Hematopoietic multipotent progenitor cell treated with erythropoietin and hydrocortisone succinate and interleukin-3 and kit ligand, for 4 days (in vitro differentiated cells): ENCODE measurements at regions not wholly inside any gene's neighbourhood (a gene's known extent, or its start where the extent isn't known, plus 50 kb on each side); places are given as distances from the start of the nearest gene placed in this dataset.
"Not testable (repeated sequence)": the region's sequence is repeated elsewhere in the genome, so short reads cannot be mapped to it uniquely, and the experiment has no call there.

Experiments
- DNase-seq: peaks from one replicate; pipeline ENCODE4 v3.0.0-alpha.2; 2015

DNA sequence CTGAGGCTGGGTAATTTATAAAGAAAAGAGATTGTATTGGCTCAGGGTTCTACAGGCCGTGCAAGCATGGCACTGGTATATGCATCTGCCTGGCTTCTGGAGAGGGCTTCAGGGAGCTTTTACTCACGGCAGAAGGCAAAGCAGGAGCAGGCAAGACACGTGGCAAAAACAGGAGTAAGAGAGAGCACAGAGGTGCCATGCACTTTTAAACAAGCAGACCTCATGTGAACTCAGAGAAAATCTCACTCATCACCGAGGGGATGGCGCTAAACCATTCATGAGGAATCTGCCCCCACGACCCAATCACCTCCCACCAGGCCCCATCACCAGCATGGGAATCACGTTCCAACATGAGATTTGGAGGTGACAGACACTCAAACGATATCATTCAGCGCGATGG lies 400.7 kb upstream of the RUNX1 start:
- DNase-seq = no peak

DNA sequence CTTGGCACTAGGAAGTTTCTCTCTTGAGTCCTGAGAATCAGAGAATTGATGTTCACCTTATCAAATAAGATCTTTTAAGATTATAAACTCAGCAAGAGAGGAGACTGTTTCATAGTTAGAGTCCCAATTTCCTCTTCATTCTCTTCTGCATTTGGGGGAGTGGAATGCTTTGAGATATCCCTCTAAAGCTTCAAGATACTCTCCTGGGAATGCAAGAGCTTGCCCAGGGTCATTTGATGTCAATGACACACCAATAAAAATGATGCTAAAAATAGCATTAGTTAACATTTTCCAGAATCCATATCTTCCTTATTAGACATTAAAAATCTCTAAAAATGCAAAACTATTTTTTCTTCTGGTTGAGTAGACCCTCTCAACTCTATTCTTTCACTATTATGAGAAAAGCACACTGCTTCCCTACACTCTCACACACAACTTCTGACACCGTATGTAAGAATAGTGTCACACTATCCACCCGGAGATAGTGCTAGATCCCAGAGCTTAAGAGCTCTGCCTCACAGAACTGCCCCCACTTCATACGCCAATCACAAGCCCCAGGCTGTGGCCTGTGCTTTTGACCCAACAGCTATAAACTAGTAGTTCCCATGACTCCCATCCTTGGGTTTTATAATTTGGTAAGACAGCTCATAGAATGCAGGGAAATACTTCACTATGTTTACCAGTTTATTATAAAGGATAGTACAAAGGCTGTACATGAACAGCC lies 399.9 kb upstream of the RUNX1 start:
- no peak for DNase-seq

DNA sequence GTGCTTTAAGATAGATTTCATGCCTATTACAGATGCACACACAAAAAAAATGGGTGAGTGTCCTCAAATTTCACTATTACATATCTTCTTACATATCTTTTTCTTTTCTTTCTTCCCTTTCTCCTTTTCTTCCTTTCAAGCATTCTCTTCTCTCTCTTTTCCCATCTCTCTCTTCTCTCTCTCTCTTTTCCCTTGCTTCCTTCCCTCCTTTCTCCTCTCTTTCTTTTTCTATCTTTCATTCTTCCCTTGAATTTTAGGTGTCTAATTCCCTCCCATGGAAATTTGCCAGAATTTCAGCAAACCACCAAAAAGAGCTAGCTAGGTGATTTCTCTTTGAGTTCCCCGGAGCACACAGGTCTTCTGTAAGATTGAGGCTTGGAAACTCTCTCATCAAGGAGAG lies 395.3 kb upstream of the RUNX1 start:
- DNase-seq = no peak

DNA sequence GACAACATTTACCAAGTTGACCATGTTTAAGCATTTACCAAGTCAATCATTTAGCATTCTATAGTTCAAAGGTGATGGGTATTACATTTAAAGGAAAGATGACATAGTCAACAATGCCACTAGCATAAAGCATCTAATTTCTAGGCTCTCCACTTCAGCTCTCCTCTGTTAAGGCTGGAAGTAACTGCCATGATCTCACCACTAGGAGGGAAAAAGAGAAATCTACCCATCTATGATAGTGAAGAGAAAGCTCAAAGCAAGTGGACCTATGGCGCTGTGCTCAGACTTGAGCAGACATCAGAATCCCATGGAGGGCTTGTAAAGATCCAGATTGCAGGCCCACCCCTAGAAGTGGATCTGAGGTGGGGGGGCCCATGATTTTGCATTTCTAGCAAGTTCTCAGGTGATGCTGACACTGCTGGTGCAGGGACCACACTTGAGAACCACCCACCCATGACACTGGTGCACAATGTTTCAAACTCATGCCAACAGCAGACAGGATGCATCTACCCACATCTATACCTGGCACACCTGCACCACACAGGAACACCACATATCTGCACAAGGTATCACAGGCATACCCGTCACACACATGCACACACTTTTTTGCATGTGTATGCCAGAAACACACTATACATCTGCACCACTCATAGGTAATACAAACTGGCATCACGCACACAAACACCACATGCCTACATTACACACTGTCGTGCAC lies 392.9 kb upstream of the RUNX1 start:
- DNase-seq = no peak

DNA sequence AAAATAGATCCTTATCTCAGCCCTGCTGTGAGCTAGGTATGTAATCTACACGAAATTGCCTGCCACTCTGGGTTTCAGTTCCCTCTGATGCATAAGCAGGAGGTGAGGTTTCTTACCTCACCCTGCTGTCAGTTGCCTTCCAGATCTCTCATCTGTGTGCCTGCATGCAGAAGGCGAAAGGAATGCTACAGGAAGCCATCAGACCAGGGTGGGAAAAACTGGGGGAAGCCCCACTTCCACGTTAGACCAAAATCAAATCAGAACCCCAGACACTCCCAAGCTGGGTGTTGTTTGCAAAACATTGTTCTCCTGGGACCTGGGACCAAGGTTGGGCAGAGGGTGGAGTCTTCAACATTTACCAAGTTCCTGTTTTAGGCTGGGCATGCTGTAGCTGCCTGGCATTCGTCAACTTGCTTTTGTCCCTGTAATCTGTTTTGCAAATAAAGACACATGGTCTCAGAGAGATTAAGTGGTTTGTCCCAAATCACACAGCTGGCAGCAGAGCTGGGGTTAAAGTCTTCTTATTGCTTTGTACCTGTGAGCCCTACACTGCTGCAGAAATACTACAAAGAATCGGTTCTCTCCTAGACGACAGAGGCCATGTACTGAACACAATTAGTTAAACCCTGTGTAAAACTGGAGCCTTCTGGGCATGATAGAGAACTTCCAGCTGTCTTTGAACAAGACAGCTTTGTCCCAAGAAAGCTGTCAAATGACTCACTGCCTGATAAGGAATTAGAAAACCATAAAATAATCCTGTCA lies 389.7 kb upstream of the RUNX1 start:
- peak; percentile 54 for DNase-seq

DNA sequence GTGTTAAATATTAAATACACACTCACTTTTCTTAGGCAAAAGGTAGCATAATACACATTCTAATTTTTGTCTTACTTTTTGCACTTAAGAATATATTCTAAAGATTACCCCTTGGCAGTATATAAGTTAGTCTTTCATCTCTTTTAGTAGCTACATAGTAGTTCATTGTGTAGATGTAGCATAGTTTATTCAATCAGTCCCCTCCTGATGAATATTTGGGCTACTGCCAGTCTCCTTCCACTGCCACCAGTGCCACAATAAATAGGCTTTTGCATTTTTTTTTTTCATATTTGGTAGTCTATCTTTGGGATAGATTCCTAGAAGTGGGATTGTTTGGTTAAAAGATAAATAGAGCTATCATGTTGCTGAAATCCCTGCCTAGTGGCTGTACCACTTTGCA lies 388.8 kb upstream of the RUNX1 start:
- DNase-seq = no peak

DNA sequence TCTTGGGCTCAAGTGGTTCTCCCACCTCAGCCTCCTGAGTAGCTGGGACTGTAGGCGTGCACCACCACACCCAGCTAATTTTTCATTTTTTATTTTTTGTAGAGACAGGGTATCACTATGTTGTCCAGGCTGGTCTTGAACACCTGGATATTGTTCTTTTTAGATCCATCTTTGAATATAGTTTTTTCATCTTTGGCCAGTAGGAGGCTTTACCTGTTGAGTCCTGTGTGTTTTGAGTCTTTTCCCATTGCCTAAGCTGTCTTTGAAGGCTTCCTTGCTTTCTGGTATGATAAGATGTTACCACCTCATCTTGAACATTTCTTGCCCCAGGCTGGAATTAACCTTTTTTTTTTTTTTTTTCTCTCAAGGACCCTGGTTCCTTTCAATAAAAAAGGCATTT lies 387.8 kb upstream of the RUNX1 start:
- DNase-seq = no peak

DNA sequence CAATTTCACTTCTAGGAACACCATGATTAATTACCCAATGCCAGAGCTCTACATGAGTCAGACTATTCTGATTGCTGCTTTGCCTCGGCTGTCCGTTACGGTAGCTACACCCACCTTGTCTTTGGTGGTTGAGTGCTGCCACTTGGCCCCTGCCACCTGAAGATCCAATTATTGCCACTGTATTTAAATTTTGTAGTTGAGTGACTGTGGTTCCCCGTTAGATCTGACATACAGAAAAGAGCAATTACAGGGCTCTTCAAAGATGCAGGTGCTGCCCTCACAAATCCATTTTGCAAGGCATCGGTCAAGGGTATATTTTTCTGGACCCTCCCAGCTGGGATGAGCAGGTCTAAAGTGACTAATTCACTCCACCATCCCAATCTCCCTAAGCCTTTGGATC lies 383.5 kb upstream of the RUNX1 start:
- not testable (repeated sequence) for DNase-seq

DNA sequence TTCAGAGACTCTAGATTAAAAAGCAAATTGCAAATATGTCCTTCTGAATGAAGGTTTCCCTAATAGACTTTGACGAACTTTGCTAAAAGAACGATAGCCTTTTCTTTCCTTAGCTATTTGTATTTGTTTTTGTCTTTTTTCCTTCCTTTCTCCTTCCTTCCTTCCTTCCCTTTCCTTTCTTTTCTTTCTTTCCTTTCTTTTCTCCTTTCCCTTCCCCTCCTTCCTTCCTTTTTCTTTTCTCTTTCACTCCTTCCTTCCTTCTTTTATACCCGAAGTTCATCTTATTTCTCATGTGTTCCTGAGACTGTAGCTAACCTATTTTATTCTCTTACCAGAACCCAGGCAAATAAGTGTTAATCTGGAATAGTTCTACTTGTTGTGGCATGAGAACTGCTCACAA lies 381.2 kb upstream of the RUNX1 start:
- DNase-seq = no peak

DNA sequence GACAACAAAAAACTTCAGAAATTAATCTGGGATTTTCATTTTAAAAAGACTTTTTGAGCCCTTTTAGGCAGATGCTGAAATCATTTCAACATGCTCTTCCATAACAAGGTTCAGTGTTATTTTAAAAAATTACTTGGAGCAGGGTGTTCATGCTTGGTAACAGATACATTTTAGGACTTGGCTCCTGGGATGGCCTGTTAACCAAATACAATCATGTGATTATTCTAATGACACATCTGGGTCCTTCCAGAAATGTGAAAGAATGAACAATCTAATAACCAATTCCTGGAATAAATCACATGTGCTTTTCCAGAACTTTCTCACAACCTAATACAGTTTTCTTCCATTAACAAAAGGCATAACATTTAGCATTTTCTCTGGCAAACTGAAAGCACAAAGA lies 379.8 kb upstream of the RUNX1 start:
- no peak for DNase-seq

DNA sequence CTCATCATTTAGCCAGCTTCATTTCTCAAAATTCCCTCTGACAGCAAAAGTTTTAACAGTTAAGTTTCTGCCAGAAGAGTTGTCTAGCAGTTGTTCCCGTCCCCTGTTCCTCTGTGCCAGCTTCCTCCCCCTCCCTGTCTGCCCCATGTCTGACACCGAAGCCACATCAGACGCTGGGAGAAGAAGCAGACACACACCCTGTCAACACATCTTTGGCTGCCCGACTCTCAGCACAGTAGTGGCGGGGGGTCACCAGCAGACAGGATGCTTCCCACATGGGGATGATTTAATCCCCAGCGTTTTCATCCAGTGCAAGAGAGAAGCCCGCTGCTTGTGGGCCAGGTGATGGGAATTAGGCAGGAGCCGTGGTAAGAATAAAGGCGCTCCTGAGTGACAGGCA lies 379.4 kb upstream of the RUNX1 start:
- peak; percentile 23 for DNase-seq

DNA sequence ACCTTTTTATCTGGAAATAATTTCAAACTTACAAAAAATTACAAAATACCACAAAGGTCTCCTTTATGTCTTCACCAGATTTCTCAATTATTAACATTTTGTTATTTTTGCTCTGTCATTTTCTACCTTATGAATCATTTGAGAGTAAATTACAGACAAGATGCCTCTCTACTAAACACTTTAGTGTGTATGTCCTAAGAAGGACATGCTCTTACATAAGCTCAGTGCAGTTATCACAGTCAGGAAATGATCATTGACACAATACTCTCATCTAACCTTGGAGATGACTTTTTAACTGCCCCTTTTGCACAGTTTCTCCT lies 378.9 kb upstream of the RUNX1 start:
- peak; percentile 51 for DNase-seq

DNA sequence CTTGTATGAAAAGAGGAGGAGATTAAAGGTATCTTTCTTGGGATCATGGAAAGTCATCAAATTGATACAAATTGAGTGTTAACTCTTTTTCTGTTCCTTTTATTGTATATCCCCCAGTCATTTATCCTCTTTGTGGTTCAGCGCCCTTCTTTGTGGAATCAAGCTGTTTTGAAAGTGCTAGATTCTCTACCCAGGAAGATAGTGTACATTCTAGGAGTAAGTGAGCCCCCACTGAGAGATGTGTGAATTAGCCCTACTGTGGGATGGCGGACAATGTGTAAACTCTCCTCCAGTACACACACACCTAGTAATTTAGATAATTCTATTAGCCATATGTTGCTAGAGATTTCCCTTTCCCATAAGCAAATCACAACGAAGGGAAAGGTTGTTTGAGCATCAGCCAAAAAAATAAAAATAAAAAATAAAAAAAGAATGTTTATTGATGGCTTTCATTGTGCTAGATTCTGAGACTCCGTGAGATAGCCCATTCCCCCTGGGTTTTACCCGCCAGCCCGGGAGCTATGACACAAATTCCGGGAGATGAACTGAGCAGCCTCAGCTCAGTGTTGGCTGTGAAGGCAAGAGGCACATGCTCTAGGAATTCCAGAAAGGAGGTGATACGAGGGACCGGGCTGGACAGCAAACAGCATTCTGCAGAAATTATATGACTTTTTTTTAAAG lies 378.4 kb upstream of the RUNX1 start:
- DNase-seq = no peak

DNA sequence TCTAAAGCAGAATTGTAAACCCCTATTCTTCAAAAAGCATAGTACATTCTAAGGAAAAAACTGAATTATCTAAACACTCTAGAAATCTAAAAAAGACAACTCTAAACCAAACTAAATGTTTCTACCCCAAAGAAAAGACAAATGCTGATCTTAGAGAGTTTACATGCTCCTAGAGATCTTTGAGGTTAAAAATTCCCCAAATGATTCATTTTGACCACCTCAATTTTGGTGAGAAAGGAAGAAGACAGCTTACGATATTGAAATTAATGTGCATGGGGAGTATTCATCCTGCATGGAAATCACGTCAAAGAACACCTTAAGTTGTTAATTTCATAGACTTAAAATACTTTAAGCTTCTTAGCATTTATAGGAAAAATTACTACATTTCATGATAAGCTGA lies 377.8 kb upstream of the RUNX1 start:
- no peak for DNase-seq

DNA sequence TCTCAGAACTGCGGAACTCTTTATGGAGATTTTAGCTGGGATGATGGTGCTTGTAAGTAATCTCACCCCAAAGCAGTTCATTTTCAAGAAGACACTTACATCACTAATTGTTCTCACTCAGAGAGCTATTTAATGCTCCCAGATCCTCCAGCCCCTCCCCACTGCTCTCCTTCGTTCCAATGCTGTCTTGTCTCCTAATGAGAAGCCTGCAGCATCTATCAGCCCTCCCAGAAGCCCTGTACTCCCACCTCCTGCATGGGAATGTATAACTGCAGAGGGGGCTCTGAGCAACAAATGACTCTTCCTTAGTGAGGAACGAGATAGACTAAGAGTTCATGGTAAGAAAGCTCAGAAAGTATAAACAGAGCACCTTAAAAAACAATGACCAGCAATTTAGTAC lies 377.4 kb upstream of the RUNX1 start:
- no peak for DNase-seq

DNA sequence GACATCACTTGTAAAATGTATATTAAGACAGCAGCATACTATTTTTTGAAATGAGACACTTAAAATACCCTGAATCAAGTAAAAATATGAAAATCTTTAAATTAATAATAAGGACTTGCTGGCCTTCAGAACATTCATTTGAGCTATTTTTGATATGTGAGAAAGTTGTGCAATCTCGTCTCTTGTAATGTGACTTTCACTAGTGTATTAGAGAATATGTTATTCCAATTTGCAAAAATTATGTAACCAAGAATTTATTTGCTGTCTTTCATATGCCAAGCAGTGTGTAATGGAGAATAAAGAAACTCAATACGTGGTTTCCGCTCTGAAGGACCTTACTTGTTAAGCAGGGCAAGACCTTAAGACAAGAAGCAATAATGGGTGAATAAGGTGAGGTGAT lies 375.0 kb upstream of the RUNX1 start:
- no peak for DNase-seq

DNA sequence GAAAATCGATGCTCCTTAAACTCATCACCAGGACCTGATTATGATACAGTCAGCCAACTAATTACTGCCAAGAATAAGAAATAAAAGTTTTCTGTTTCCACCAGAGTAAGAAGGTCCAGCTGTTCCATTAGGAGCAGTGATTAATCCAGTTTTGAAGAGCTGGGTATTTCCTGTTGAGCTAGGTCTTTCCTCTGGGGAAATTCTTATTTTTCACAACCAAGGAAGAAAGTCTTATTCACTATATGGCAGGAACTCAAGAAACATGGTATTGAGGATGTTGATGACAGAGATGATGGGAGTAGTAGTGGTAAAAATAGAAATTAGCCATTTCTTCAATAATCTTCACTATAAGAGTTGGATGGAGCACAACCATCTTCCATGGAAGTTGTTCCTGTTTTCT lies 374.6 kb upstream of the RUNX1 start:
- no peak for DNase-seq

DNA sequence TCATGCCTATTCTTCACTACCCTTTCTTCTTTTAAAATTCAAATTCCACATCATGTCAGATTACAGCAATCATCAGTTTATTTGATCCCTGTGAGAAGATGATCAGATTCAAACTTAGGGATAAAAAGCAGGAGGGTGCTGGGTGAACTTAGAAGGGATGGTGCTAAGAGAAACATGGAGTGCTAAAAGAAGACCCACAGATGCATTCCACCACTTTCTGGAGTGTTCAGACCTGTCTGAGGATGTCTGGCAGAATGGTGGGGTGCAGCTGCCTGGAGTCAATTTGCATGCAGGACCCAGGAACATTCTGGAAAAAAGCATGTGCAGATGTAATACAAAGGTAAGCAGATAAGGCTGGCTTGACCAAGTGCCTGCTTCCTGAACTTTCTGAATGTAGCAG lies 372.9 kb upstream of the RUNX1 start:
- no peak for DNase-seq

DNA sequence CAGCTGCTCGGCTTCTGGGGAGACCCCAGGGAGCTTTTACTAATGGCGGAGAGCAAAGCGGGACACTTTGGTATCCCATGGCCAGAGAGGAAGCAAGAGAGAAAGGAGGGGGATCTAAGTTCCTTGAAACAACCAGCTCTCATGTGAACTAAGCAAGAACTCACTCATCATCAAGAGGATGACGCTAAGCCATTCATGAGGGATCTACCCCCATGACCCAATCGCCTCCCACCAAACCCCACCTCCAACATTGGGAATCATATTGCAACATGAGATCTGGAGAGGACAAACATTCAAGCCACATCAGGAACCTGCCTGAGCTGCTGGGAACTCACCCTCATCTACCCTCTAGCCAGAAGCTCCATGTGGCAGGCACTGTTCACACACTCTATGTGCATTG lies 372.1 kb upstream of the RUNX1 start:
- DNase-seq = no peak

DNA sequence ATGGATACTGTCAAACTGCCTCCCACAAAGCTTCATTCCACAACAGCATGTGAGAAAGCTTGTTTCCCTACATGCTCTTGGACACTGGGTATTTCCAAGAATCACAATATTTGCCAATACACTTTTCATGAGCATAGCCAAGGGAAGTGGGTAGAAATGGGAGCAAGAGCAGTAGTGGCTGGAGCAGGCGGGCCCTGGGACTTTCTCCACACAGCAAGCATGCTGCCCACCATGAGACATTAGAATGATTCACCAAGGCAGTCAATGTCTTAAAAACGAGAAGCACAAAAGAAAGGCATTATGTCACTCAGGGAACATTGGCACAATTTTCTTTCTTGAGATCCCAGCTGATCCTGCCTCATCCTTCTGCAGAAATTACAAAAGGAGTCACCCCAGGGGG lies 371.6 kb upstream of the RUNX1 start:
- no peak for DNase-seq

DNA sequence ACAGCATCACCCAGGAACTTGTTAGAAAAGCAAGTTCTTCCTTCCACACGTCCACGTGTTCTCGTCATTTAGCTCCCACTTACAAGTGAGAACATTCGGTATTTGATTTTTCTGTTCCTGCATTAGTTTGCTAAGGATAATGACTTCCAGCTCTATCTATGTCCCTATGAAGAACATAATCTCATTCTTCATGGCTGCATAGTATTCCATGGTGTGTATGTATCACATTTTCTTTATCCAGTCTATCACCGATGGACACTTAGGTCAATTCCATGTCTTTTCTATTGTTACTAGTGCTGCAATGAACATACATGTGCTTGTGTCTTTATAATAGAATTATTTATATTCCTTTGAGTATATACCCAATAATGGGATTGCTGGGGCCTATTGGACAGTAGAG lies 368.7 kb upstream of the RUNX1 start:
- DNase-seq = no peak

DNA sequence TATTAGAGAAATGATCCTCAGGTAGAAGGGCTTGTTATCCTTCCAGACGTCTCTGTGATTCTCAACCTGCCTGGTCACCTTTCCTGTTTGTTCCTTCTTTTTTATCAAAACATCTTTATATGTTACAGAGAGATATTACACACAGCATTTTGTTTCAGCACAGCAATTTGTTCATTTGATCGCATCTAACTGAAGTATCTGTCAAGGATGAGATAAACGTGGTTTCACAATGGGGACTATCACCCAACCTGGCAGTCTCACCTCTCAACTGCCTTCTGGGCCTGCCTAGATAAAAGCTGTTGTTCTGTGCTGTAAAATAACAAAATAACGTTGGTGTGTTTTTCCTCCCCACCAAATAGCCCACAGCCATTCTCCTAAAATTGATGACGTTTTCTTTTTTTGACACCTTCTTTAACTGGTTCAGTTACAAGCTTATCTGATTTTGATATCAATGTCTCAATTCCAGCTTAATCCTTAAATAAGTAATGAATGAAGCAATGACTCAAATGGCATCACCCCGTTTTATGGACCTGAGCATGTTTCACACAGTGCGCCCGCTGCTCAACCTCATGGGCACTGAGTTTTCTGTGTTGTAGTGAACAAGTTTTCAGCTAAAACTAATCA lies 367.9 kb upstream of the RUNX1 start:
- DNase-seq = peak; percentile 64

DNA sequence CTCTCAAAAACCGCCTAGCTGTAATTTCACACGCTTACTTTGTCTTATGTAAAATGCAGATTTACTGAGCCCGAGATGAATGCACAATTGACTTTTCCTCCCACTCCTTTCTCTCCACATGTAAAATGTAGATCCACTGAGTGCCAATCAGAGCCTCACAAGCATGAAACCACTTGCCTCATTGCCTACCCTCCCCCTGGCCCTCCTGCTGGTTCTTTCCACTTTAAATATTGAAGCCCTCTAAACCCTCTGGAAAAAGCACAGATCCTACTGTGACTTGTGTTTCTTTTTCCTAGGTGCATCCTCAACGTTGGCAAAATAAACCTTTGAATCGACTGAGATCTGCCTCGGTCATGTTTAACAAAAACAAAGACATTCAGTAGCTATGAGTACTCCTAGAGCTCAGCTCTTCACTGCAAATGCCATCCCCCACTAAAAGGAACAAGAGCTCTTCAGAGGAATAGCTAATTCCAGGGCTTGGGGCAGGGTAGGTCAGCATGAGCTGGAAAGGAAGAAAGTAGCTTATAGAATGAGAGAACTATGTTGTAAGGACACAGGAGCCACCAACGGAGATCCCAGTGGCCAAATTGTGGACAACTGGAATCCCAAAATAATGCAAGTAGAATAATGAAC lies 365.5 kb upstream of the RUNX1 start:
- no peak for DNase-seq
